Spleen (tissue), 7 donors: ENCODE measurements at regions not wholly inside any gene's neighbourhood (a gene's known extent, or its start where the extent isn't known, plus 50 kb on each side); places are given as distances from the start of the nearest gene placed in this dataset.

Experiments
- POLR2A ChIP-seq, 3 donors: fragments of 450-650 bp; IDR thresholded peaks; one replicate each; pipeline ENCODE4 v1.5.1; 2017; ENCODE audit warnings: antibody characterized with exemption in 3 of 3, mild to moderate bottlenecking in 1 of 3
- POLR2AphosphoS5 ChIP-seq, 3 donors: sonication (generic); formaldehyde crosslinking; IDR thresholded peaks; one replicate each; pipeline ENCODE4 v1.5.1; 2017; ENCODE audit warnings: antibody characterized with exemption in 3 of 3
- TF ChIP-seq, protein P1 (sequence below), 11 experiments: fragments of 200-600 bp in 7 of 11; fragments of 450-650 bp in 4 of 11; sonication (generic) in 4 of 11; IDR thresholded peaks in 8 of 11; conservative IDR thresholded peaks in 3 of 11; 1 replicate in 7 of 11; 2 replicates in 4 of 11; pipeline versions ENCODE4 v1.4.0 to v1.8.0; 2016 to 2021; ENCODE audit warnings: antibody characterized with exemption in 11 of 11, inconsistent platforms in 4 of 11, mild to moderate bottlenecking in 1 of 11
- donor health status: DM: no; HTN: no; CAD: no; lungs with moderate emphysema.
- donor health status: DM: no; HTN: no; CAD: no.
- donor health status: DM: no; HTN: no; CAD: no.

DNA sequence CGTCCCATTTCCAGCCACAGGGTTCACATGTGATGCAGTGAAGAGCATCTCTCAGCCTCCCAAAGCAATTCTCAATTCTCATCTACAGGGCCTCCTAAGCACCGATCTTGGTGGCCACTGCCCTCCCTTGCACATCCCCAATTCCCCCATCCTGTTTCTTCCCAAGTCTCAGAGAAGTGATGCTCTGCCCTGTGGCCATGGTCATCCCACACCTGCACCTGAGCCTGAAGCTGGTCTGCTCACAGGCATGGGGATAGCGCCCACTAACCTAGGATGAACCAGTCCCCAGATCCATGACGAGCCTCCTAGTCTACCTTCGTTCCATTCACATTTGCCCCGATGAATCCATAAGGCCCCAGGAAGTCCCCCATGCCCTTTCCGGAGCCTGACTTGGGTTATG lies 201.5 kb downstream of the UACA start:
- TF ChIP-seq, protein P1, sequence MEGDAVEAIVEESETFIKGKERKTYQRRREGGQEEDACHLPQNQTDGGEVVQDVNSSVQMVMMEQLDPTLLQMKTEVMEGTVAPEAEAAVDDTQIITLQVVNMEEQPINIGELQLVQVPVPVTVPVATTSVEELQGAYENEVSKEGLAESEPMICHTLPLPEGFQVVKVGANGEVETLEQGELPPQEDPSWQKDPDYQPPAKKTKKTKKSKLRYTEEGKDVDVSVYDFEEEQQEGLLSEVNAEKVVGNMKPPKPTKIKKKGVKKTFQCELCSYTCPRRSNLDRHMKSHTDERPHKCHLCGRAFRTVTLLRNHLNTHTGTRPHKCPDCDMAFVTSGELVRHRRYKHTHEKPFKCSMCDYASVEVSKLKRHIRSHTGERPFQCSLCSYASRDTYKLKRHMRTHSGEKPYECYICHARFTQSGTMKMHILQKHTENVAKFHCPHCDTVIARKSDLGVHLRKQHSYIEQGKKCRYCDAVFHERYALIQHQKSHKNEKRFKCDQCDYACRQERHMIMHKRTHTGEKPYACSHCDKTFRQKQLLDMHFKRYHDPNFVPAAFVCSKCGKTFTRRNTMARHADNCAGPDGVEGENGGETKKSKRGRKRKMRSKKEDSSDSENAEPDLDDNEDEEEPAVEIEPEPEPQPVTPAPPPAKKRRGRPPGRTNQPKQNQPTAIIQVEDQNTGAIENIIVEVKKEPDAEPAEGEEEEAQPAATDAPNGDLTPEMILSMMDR (IDR thresholded peaks at IDR 0.05 in 8 of 11, conservative IDR thresholded peaks at IDR 0.05 in 3 of 11), result no peak
- TF ChIP-seq POLR2AphosphoS5 (IDR thresholded peaks at IDR 0.05) (no peak), POLR2A (IDR thresholded peaks at IDR 0.05) (no peak)
